ENCODE measurements at regions not wholly inside any gene's neighbourhood (a gene's known extent, or its start where the extent isn't known, plus 50 kb on each side); places are given as distances from the start of the nearest gene placed in this dataset.
"Not testable (repeated sequence)": the region's sequence is repeated elsewhere in the genome, so short reads cannot be mapped to it uniquely, and the experiment has no call there.

GRCh38 chr11:56843816-56844215 is 95.3 kb upstream of the OR9G4 start:
- Mint-ChIP-seq H3K9me3 (no peaks in the 10 kb centered on the region), H3K4me1 (ENCODE audit: unreplicated experiment) (peaks cover 4% of the 10 kb centered on the region), H3K4me3 (no peak overlapping the region), H3K36me3 (no peaks in the 10 kb centered on the region), H3K27ac (no peak overlapping the region), H3K27me3 (peaks cover 9% of the 10 kb centered on the region)
- no peak for DNase-seq (ENCODE audit: extremely low spot score, unreplicated experiment)
- TF ChIP-seq CTCF (conservative IDR thresholded peaks at IDR 0.05), result no peak

GRCh38 chr11:56842814-56843794 is 94.6 kb upstream of the OR9G4 start:
- H3K4me3 Mint-ChIP-seq, result no peak overlapping the region
- H3K27ac Mint-ChIP-seq, result no peak overlapping the region
- DNase-seq (ENCODE audit: extremely low spot score, unreplicated experiment), result no peak
- TF ChIP-seq CTCF (conservative IDR thresholded peaks at IDR 0.05), result no peak
- H3K36me3 Mint-ChIP-seq, result no peaks in the 10 kb centered on the region
- H3K9me3 Mint-ChIP-seq, result no peaks in the 10 kb centered on the region
- H3K4me1 Mint-ChIP-seq (ENCODE audit: unreplicated experiment), result peaks cover 4% of the 10 kb centered on the region
- peaks cover 11% of the 10 kb centered on the region for H3K27me3 Mint-ChIP-seq

GRCh38 chr11:56841210-56841810 is 92.8 kb upstream of the OR9G4 start:
- Mint-ChIP-seq H3K4me1 (ENCODE audit: unreplicated experiment) (peaks cover 4% of the 10 kb centered on the region), H3K36me3 (no peaks in the 10 kb centered on the region), H3K4me3 (no peak overlapping the region), H3K9me3 (no peaks in the 10 kb centered on the region), H3K27ac (no peak overlapping the region), H3K27me3 (peaks cover 14% of the 10 kb centered on the region)
- DNase-seq (ENCODE audit: extremely low spot score, unreplicated experiment), result no peak
- TF ChIP-seq CTCF (conservative IDR thresholded peaks at IDR 0.05), result peak; percentile 89

- H3K9me3 Mint-ChIP-seq, result peaks cover 12% of the 10 kb centered on the region
- H3K4me1 Mint-ChIP-seq (ENCODE audit: unreplicated experiment); H3K36me3 Mint-ChIP-seq; DNase-seq (ENCODE audit: extremely low spot score, unreplicated experiment); H3K27me3 Mint-ChIP-seq; H3K4me3 Mint-ChIP-seq; H3K27ac Mint-ChIP-seq: not testable (repeated sequence)
These were observed 78.9 kb upstream of the OR9G4 start for GRCh38 chr11:56827357-56827756.

GRCh38 chr11:56819916-56820315 is 71.4 kb upstream of the OR9G4 start:
- TF ChIP-seq CTCF (conservative IDR thresholded peaks at IDR 0.05), result no peak
- Mint-ChIP-seq H3K27me3 (no peaks in the 10 kb centered on the region), H3K4me1 (ENCODE audit: unreplicated experiment) (no peaks in the 10 kb centered on the region), H3K36me3 (no peaks in the 10 kb centered on the region), H3K4me3 (no peak overlapping the region), H3K27ac (no peak overlapping the region), H3K9me3 (no peaks in the 10 kb centered on the region)
- DNase-seq (ENCODE audit: extremely low spot score, unreplicated experiment), result no peak

- Mint-ChIP-seq H3K9me3 (no peaks in the 10 kb centered on the region), H3K4me3 (no peak overlapping the region), H3K27me3 (no peaks in the 10 kb centered on the region), H3K27ac (no peak overlapping the region), H3K36me3 (no peaks in the 10 kb centered on the region), H3K4me1 (ENCODE audit: unreplicated experiment) (no peaks in the 10 kb centered on the region)
- DNase-seq (ENCODE audit: extremely low spot score, unreplicated experiment), result no peak
- no peak for TF ChIP-seq CTCF (conservative IDR thresholded peaks at IDR 0.05)
These were observed 69.2 kb upstream of the OR9G4 start for GRCh38 chr11:56817661-56818060.

Measured in type B pancreatic cell (in vitro differentiated cells).